Osteoblast (primary cell): ENCODE measurements at regions not wholly inside any gene's neighbourhood (a gene's known extent, or its start where the extent isn't known, plus 50 kb on each side); places are given as distances from the start of the nearest gene placed in this dataset.
"Not testable (repeated sequence)": the region's sequence is repeated elsewhere in the genome, so short reads cannot be mapped to it uniquely, and the experiment has no call there.

Experiments
- DNase-seq: peaks from one replicate; pipeline ENCODE4 v3.0.0; 2011; ENCODE audit warnings: low spot score, mixed read lengths; ENCODE audit not compliant: insufficient read length; ENCODE audit errors: missing footprints
- H2AFZ ChIP-seq: 2 replicates; pipeline ENCODE4 v1.6.0; 2011; ENCODE audit warnings: mild to moderate bottlenecking, low read length
- H3K27ac ChIP-seq: 2 replicates; pipeline ENCODE4 v1.5.1; 2011; ENCODE audit warnings: mild to moderate bottlenecking, low read depth, low read length, moderate library complexity
- H3K27me3 ChIP-seq: 2 replicates; pipeline ENCODE4 v1.6.0; 2012; ENCODE audit warnings: mild to moderate bottlenecking, control low read depth, inconsistent platforms, low read length, moderate library complexity; ENCODE audit not compliant: insufficient read depth
- H3K36me3 ChIP-seq: 2 replicates; pipeline ENCODE4 v1.5.1; 2011; ENCODE audit warnings: mild to moderate bottlenecking, low read length, control low read depth, moderate library complexity; ENCODE audit not compliant: insufficient read depth
- H3K4me1 ChIP-seq: 2 replicates; pipeline ENCODE4 v1.5.1; 2011; ENCODE audit warnings: mild to moderate bottlenecking, low read length, control low read depth, moderate library complexity; ENCODE audit not compliant: insufficient read depth
- H3K4me2 ChIP-seq: 2 replicates; pipeline ENCODE4 v1.6.0; 2011; ENCODE audit warnings: mild to moderate bottlenecking, low read length; ENCODE audit not compliant: insufficient read depth
- H3K4me3 ChIP-seq: fragments of 200-600 bp; sonication (generic); 3 replicates; pipeline ENCODE4 v1.5.1; 2012; ENCODE audit warnings: mild to moderate bottlenecking, low read length, inconsistent platforms; ENCODE audit not compliant: insufficient read depth
- H3K79me2 ChIP-seq: 2 replicates; pipeline ENCODE4 v1.6.0; 2012; ENCODE audit warnings: mild to moderate bottlenecking, low read length, control low read depth, inconsistent platforms; ENCODE audit not compliant: insufficient read depth
- H3K9me3 ChIP-seq: 2 replicates; pipeline ENCODE4 v1.5.1; 2011; ENCODE audit warnings: low read depth, low read length, control low read depth
- H4K20me1 ChIP-seq: 2 replicates; pipeline ENCODE4 v1.6.0; 2012; ENCODE audit warnings: mild to moderate bottlenecking, low read length, control low read depth; ENCODE audit not compliant: insufficient read depth
- CTCF ChIP-seq: IDR thresholded peaks from 2 replicates; pipeline ENCODE4 v1.5.1; 2011; ENCODE audit warnings: mild to moderate bottlenecking, low read depth, low read length, moderate library complexity; ENCODE audit errors: extremely low read depth

- Histone ChIP-seq H4K20me1 (no peaks in the 10 kb centered on the region), H2AFZ (no peak overlapping the region), H3K9me3 (peaks cover 4% of the 10 kb centered on the region), H3K36me3 (no peaks in the 10 kb centered on the region), H3K4me2 (no peak overlapping the region), H3K79me2 (no peaks in the 10 kb centered on the region), H3K27me3 (no peaks in the 10 kb centered on the region), H3K4me3 (no peak overlapping the region), H3K4me1 (no peaks in the 10 kb centered on the region), H3K27ac (no peak overlapping the region)
- no peak for DNase-seq
- no peak for TF ChIP-seq CTCF
Observed at GRCh38 chr11:81568918-81569317, 1164.7 kb downstream of the FAM181B start.

GRCh38 chr11:81548123-81548522, 1185.5 kb downstream of the FAM181B start:
- H3K4me2 ChIP-seq: no peak overlapping the region
- DNase-seq: no peak
- no peaks in the 10 kb centered on the region for H3K4me1 ChIP-seq
- H3K27me3 ChIP-seq: no peaks in the 10 kb centered on the region
- H2AFZ ChIP-seq: no peak overlapping the region
- no peak for TF ChIP-seq CTCF
- H3K4me3 ChIP-seq: no peak overlapping the region
- no peaks in the 10 kb centered on the region for H3K36me3 ChIP-seq
- no peaks in the 10 kb centered on the region for H3K79me2 ChIP-seq
- H4K20me1 ChIP-seq: no peaks in the 10 kb centered on the region
- peaks cover 4% of the 10 kb centered on the region for H3K9me3 ChIP-seq
- H3K27ac ChIP-seq: no peak overlapping the region

DNA sequence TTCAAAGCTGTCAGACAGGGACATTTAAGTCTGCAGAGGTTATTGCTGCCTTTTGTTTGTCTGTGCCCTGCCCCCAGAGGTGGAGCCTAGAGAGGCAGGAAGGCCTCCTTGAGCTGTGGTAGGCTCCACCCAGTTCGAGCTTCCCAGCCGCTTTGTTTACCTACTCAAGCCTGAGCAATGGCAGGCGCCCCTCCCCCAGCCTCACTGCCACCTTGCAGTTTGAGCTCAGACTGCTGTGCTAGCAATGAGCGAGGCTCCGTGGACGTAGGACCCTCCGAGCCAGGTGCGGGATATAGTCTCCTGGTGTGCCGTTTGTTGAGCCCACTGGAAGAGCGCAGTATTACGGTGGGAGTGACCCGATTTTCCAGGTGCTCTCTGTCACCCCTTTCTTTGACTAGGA, 1193.9 kb downstream of the FAM181B start:
- H3K27ac ChIP-seq, H2AFZ ChIP-seq, H3K79me2 ChIP-seq, H3K4me3 ChIP-seq, DNase-seq, H3K36me3 ChIP-seq, H4K20me1 ChIP-seq, H3K27me3 ChIP-seq, H3K4me1 ChIP-seq, H3K9me3 ChIP-seq, H3K4me2 ChIP-seq: not testable (repeated sequence)

- no peak for DNase-seq
- TF ChIP-seq CTCF: no peak
- Histone ChIP-seq H2AFZ (no peak overlapping the region), H3K36me3 (no peaks in the 10 kb centered on the region), H3K4me2 (no peak overlapping the region), H3K4me1 (no peaks in the 10 kb centered on the region), H4K20me1 (no peaks in the 10 kb centered on the region), H3K79me2 (no peaks in the 10 kb centered on the region), H3K9me3 (peaks cover 4% of the 10 kb centered on the region), H3K4me3 (no peak overlapping the region), H3K27me3 (no peaks in the 10 kb centered on the region), H3K27ac (no peak overlapping the region)
Observed at GRCh38 chr11:81515566-81515965, 1218.1 kb downstream of the FAM181B start.
